H1 (cell line): ENCODE measurements at regions not wholly inside any gene's neighbourhood (a gene's known extent, or its start where the extent isn't known, plus 50 kb on each side); places are given as distances from the start of the nearest gene placed in this dataset.

Experiments
- CTCF ChIA-PET: fragments of 300-600 bp; sonication (Branson Sonifier 250); formaldehyde crosslinking; loops from one replicate; lab custom pipeline; 2021; ENCODE audit not compliant: partially characterized antibody; lab: Charles Lee
- POLR2A ChIA-PET: fragments of 300-600 bp; sonication (Branson Sonifier 250); formaldehyde crosslinking; loops from one replicate; lab custom pipeline; 2021; ENCODE audit warnings: inconsistent platforms; ENCODE audit not compliant: partially characterized antibody; lab: Charles Lee
- DNase-seq, 2 experiments: peaks; one replicate each; pipeline versions ENCODE4 v3.0.0 to v3.0.0-alpha.2; 2010 to 2022; ENCODE audit warnings: low spot score in 2 of 2, low read depth in 1 of 2, mixed read lengths in 1 of 2
- FAIRE-seq: peaks from 2 replicates; lab custom pipeline; 2011; peaks lifted over from hg19 to GRCh38; lab: Jason Lieb, UNC
- H2AFZ ChIP-seq: 2 replicates; pipeline ENCODE4 v1.8.1; 2012; ENCODE audit warnings: low read length, inconsistent platforms
- H2AK5ac ChIP-seq: 2 replicates; pipeline ENCODE4 v1.6.1; 2013; ENCODE audit warnings: low read depth, low read length
- H2BK120ac ChIP-seq: replicated peaks from 2 replicates; pipeline ENCODE3; 2013; ENCODE audit warnings: low read depth, low read length, inconsistent platforms
- H2BK12ac ChIP-seq: 2 replicates; pipeline ENCODE4 v1.6.1; 2013; ENCODE audit warnings: low read depth, low read length
- H2BK15ac ChIP-seq: 2 replicates; pipeline ENCODE4 v1.6.1; 2013; ENCODE audit warnings: low read length
- H2BK20ac ChIP-seq: 2 replicates; pipeline ENCODE4 v1.6.1; 2013; ENCODE audit warnings: low read length
- H2BK5ac ChIP-seq: 2 replicates; pipeline ENCODE4 v1.6.1; 2013; ENCODE audit warnings: low read depth, low read length
- H3K14ac ChIP-seq: 2 replicates; pipeline ENCODE4 v1.6.1; 2013; ENCODE audit warnings: inconsistent platforms; ENCODE audit not compliant: insufficient read length
- H3K18ac ChIP-seq: 2 replicates; pipeline ENCODE4 v1.6.1; 2013; ENCODE audit warnings: low read length; ENCODE audit errors: extremely low read depth
- H3K23ac ChIP-seq: 2 replicates; pipeline ENCODE4 v1.6.1; 2013; ENCODE audit warnings: inconsistent platforms; ENCODE audit not compliant: insufficient read length
- H3K23me2 ChIP-seq: 2 replicates; pipeline ENCODE4 v1.6.1; 2013; ENCODE audit warnings: low read depth, low read length
- H3K27ac ChIP-seq: 2 replicates; pipeline ENCODE4 v1.6.1; 2011; ENCODE audit warnings: low read depth, low read length, inconsistent platforms
- H3K27me3 ChIP-seq, 4 experiments: replicated peaks in 1 of 4; 1 replicate in 1 of 4; 2 replicates in 3 of 4; pipeline versions ENCODE4 v1.6.1 to v1.8.1; 2011 to 2013; ENCODE audit warnings: low read length in 3 of 4, mild to moderate bottlenecking in 3 of 4, inconsistent platforms in 2 of 4, mixed read lengths in 2 of 4, moderate library complexity in 1 of 4; ENCODE audit not compliant: control insufficient read depth in 3 of 4, insufficient read depth in 3 of 4; ENCODE audit errors: extremely low read depth in 1 of 4
- H3K36me3 ChIP-seq, 4 experiments: 2 replicates each; pipeline versions ENCODE4 v1.6.1 to v1.8.1; 2011 to 2013; ENCODE audit warnings: mild to moderate bottlenecking in 4 of 4, low read length in 3 of 4, moderate library complexity in 2 of 4, control low read depth in 1 of 4, inconsistent platforms in 1 of 4; ENCODE audit not compliant: insufficient read depth in 4 of 4, control insufficient read depth in 2 of 4
- H3K4ac ChIP-seq: replicated peaks from 2 replicates; pipeline ENCODE3; 2013; ENCODE audit warnings: low read length, low read depth, mixed read lengths, inconsistent platforms; ENCODE audit not compliant: insufficient read length
- H3K4me1 ChIP-seq, 4 experiments: replicated peaks in 1 of 4; 1 replicate in 1 of 4; 2 replicates in 3 of 4; pipeline versions ENCODE4 v1.6.1 to v1.8.1; 2011 to 2013; ENCODE audit warnings: low read length in 3 of 4, inconsistent platforms in 2 of 4, mixed read lengths in 1 of 4; ENCODE audit not compliant: insufficient read depth in 4 of 4, control insufficient read depth in 3 of 4
- H3K4me2 ChIP-seq, 2 experiments: 2 replicates each; pipeline versions ENCODE4 v1.6.1 to v1.8.1; 2011 to 2013; ENCODE audit warnings: low read depth in 2 of 2, low read length in 2 of 2, control low read depth in 1 of 2, inconsistent platforms in 1 of 2, mild to moderate bottlenecking in 1 of 2; ENCODE audit not compliant: insufficient read depth in 1 of 2
- H3K4me3 ChIP-seq, 4 experiments: fragments of 200-600, 300-600 bp in 1 of 4; sonication (generic), shearing (Covaris generic), sonication (Bioruptor Twin) in 1 of 4; 2 replicates each; pipeline versions ENCODE4 v1.5.1 to v1.8.1; 2011 to 2016; ENCODE audit warnings: low read length in 4 of 4, low read depth in 3 of 4, control low read depth in 2 of 4, inconsistent platforms in 2 of 4, mild to moderate bottlenecking in 2 of 4, mixed read lengths in 1 of 4, moderate library complexity in 1 of 4; ENCODE audit not compliant: insufficient read depth in 2 of 4; ENCODE audit errors: extremely low read depth in 1 of 4
- H3K56ac ChIP-seq: replicated peaks from 2 replicates; pipeline ENCODE3; 2013; ENCODE audit warnings: low read depth, mild to moderate bottlenecking, mixed read lengths, low read length, inconsistent platforms; ENCODE audit not compliant: insufficient read length
- H3K79me1 ChIP-seq: 2 replicates; pipeline ENCODE4 v1.6.1; 2013; ENCODE audit warnings: low read depth, low read length, control low read depth
- H3K79me2 ChIP-seq, 2 experiments: 2 replicates each; pipeline versions ENCODE4 v1.6.1 to v1.8.1; 2012 to 2013; ENCODE audit warnings: low read length in 2 of 2, mild to moderate bottlenecking in 2 of 2, inconsistent platforms in 1 of 2; ENCODE audit not compliant: insufficient read depth in 2 of 2, control insufficient read depth in 1 of 2
- H3K9ac ChIP-seq, 4 experiments: replicated peaks in 1 of 4; 1 replicate in 1 of 4; 2 replicates in 3 of 4; pipeline versions ENCODE4 v1.6.1 to v1.8.1; 2011 to 2013; ENCODE audit warnings: low read depth in 3 of 4, low read length in 3 of 4, control low read depth in 2 of 4, mild to moderate bottlenecking in 2 of 4, moderate library complexity in 2 of 4, inconsistent platforms in 1 of 4; ENCODE audit errors: extremely low read depth in 1 of 4
- H3K9me3 ChIP-seq, 2 experiments: 2 replicates each; pipeline versions ENCODE4 v1.6.1 to v1.8.1; 2012 to 2013; ENCODE audit warnings: mild to moderate bottlenecking in 2 of 2, moderate library complexity in 2 of 2, control low read depth in 1 of 2, inconsistent platforms in 1 of 2, low read depth in 1 of 2, low read length in 1 of 2, mixed read lengths in 1 of 2; ENCODE audit not compliant: insufficient read depth in 2 of 2
- H4K20me1 ChIP-seq, 2 experiments: replicated peaks in 1 of 2; 2 replicates each; pipeline versions ENCODE3 to v1.8.1; 2011 to 2013; ENCODE audit warnings: inconsistent platforms in 2 of 2, low read length in 2 of 2, mild to moderate bottlenecking in 1 of 2; ENCODE audit not compliant: insufficient read depth in 2 of 2, control insufficient read depth in 1 of 2
- H4K5ac ChIP-seq: 2 replicates; pipeline ENCODE4 v1.6.1; 2013; ENCODE audit warnings: low read length, low read depth, mixed read lengths, inconsistent platforms; ENCODE audit not compliant: insufficient read length
- H4K8ac ChIP-seq: 2 replicates; pipeline ENCODE4 v1.8.0; 2013; ENCODE audit warnings: mild to moderate bottlenecking, moderate library complexity, low read length, inconsistent platforms; ENCODE audit not compliant: insufficient read depth; ENCODE audit errors: extremely low read depth
- H4K91ac ChIP-seq: replicated peaks from 2 replicates; pipeline ENCODE3; 2013; ENCODE audit warnings: low read length, mixed read lengths, inconsistent platforms; ENCODE audit not compliant: insufficient read length
- CBX5 ChIP-seq: fragments of 300-800, 300-1000 bp; sonication (generic); IDR thresholded peaks from 2 replicates; pipeline ENCODE4 v1.7.1; 2016; ENCODE audit warnings: antibody characterized with exemption, low read length, low read depth
- CBX8 ChIP-seq: fragments of 300-800, 300-1000 bp; sonication (generic); IDR thresholded peaks from 2 replicates; pipeline ENCODE4 v1.7.1; 2016; ENCODE audit warnings: low read depth, low read length, borderline replicate concordance
- CHD1 ChIP-seq: IDR thresholded peaks from 2 replicates; pipeline ENCODE4 v1.6.1; 2012; ENCODE audit warnings: low read depth, low read length, improper control_type of control experiment
- CHD2 ChIP-seq: IDR thresholded peaks from 2 replicates; pipeline ENCODE4 v1.6.1; 2012; ENCODE audit warnings: low read length, improper control_type of control experiment
- GABPA ChIP-seq: IDR thresholded peaks from 2 replicates; pipeline ENCODE4 v1.6.1; 2011; ENCODE audit warnings: mild to moderate bottlenecking, low read length, moderate library complexity, borderline replicate concordance; ENCODE audit not compliant: insufficient read depth
- JUN ChIP-seq: IDR thresholded peaks from 2 replicates; pipeline ENCODE4 v1.6.1; 2011; ENCODE audit warnings: low read depth, mild to moderate bottlenecking, improper control_type of control experiment, low read length
- KDM4A ChIP-seq: IDR thresholded peaks from one replicate; pipeline ENCODE4 v1.7.1; 2012; ENCODE audit warnings: low read depth, mild to moderate bottlenecking, moderate library complexity, low read length, inconsistent platforms; ENCODE audit not compliant: severe bottlenecking
- NANOG ChIP-seq: IDR thresholded peaks from 2 replicates; pipeline ENCODE4 v1.6.1; 2011; ENCODE audit warnings: low read length, low read depth, mild to moderate bottlenecking, inconsistent platforms; ENCODE audit not compliant: insufficient read depth, poor library complexity, severe bottlenecking
- PHF8 ChIP-seq: fragments of 200-600 bp; sonication (generic); conservative IDR thresholded peaks from 2 replicates; pipeline ENCODE4 v1.7.1; 2012; ENCODE audit warnings: low read depth, mild to moderate bottlenecking, inconsistent platforms, low read length, moderate library complexity
- SIX5 ChIP-seq: IDR thresholded peaks from 2 replicates; pipeline ENCODE4 v1.6.1; 2011; ENCODE audit warnings: mild to moderate bottlenecking, low read depth, low read length
- SRF ChIP-seq: IDR thresholded peaks from 2 replicates; pipeline ENCODE4 v1.6.1; 2011; ENCODE audit warnings: mild to moderate bottlenecking, low read depth, low read length, moderate library complexity
- ZNF274 ChIP-seq: IDR thresholded peaks from 2 replicates; pipeline ENCODE4 v1.7.0; 2012; ENCODE audit warnings: low read length, borderline replicate concordance; ENCODE audit errors: extremely low read depth
- WGBS, 2 experiments: shearing (Covaris generic) in 1 of 2; methylation state at CpG; one replicate each; pipeline versions ENCODE4 v1.1.6 to v1.1.7; 2013 to 2015; ENCODE audit warnings: low lambda C conversion rate in 2 of 2, mixed read lengths in 2 of 2, inconsistent platforms in 1 of 2, low coverage in 1 of 2, missing lambda C conversion rate in 1 of 2; ENCODE audit not compliant: insufficient replicate concordance in 2 of 2, insufficient coverage in 1 of 2, insufficient read length in 1 of 2; ENCODE audit errors: extremely low coverage in 1 of 2, missing lambda C conversion rate in 1 of 2; 5-methylcytosine and 5-hydroxymethylcytosine counted together

GRCh38 chrX:148337873-148338272 lies 162.5 kb upstream of the AFF2 start:
- no peak overlapping the region for H4K5ac ChIP-seq
- no peak overlapping the region for H2BK12ac ChIP-seq
- POLR2A ChIA-PET: no interaction called here
- H3K4ac ChIP-seq: no peak overlapping the region
- DNase-seq (no peak), FAIRE-seq (no peak)
- no peak overlapping the region for H3K56ac ChIP-seq
- H3K14ac ChIP-seq: no peak overlapping the region
- no peak for TF ChIP-seq GABPA
- TF ChIP-seq CHD1: no peak
- TF ChIP-seq ZNF274: no peak
- no peak for TF ChIP-seq SRF
- no peak for TF ChIP-seq NANOG
- no peak for TF ChIP-seq KDM4A
- no peak for TF ChIP-seq CBX8
- no peak for TF ChIP-seq JUN
- no peak for TF ChIP-seq PHF8
- no peak for TF ChIP-seq CHD2
- no peak for TF ChIP-seq CBX5
- no peak for TF ChIP-seq SIX5
- H3K9ac ChIP-seq: no peak overlapping the region
- no peaks in the 10 kb centered on the region for H3K4me1 ChIP-seq
- no peaks in the 10 kb centered on the region for H3K27me3 ChIP-seq
- no peaks in the 10 kb centered on the region for H3K79me2 ChIP-seq
- H4K8ac ChIP-seq: no peak overlapping the region
- H2BK120ac ChIP-seq: no peak overlapping the region
- no peak overlapping the region for H3K23ac ChIP-seq
- no peaks in the 10 kb centered on the region for H4K20me1 ChIP-seq
- no peak overlapping the region for H3K4me3 ChIP-seq
- H3K18ac ChIP-seq: no peak overlapping the region
- no peak overlapping the region for H2BK5ac ChIP-seq
- H2AK5ac ChIP-seq: no peak overlapping the region
- H4K91ac ChIP-seq: no peak overlapping the region
- no peaks in the 10 kb centered on the region for H3K23me2 ChIP-seq
- no peak overlapping the region for H2BK15ac ChIP-seq
- H3K4me2 ChIP-seq: no peak overlapping the region
- CTCF ChIA-PET: no interaction called here
- no peak overlapping the region for H2BK20ac ChIP-seq
- H2AFZ ChIP-seq: no peak overlapping the region
- H3K9me3 ChIP-seq: no peaks in the 10 kb centered on the region
- 100% methylated on average over 4 of the region's 4 CpGs; no CpG with 5 or more reads in 1 of the 2 experiments for WGBS, 2 experiments
- no peak overlapping the region for H3K27ac ChIP-seq
- no peaks in the 10 kb centered on the region for H3K36me3 ChIP-seq
- H3K79me1 ChIP-seq: no peaks in the 10 kb centered on the region
